ENCODE measurements at regions not wholly inside any gene's neighbourhood (a gene's known extent, or its start where the extent isn't known, plus 50 kb on each side); places are given as distances from the start of the nearest gene placed in this dataset.

DNA sequence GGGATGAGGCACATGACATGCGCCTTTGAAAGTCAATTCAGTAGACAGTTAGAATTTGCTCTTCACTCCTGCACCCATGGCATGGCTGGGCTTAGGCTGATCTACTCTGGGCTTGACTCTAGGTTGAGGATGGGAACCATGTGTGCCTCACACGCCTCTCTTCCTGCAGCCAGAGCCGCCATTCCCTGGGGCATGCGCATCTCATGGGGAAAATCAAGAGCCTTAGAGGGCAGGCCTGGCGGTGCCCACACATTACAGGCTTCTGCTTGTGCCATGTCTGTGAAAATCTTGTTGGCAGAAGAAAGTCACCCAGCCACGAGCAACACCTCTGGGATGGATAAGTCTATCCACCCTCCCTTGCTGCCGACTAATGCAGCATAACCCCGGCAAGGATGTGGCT, 808.5 kb downstream of the CDH9 start (continued):
- TF ChIP-seq ZNF592 (IDR thresholded peaks at IDR 0.05): no peak
- no peak for TF ChIP-seq CBX3 (IDR thresholded peaks at IDR 0.05; ENCODE audit: borderline replicate concordance, low read depth)
- no peak for TF ChIP-seq IKZF1 (conservative IDR thresholded peaks at IDR 0.05)

GRCh38 chr5:26227245-26227644, 811.1 kb downstream of the CDH9 start:
- Histone ChIP-seq H3K9me3 (replicated peaks; ENCODE audit: control insufficient read depth, insufficient read depth, low read length) (no peaks in the 10 kb centered on the region), H3K36me3 (ENCODE audit: control insufficient read depth in 2 of 2, insufficient read depth in 2 of 2, low read length in 1 of 2) (no peaks in the 10 kb centered on the region), H3K9ac (ENCODE audit: control insufficient read depth, insufficient read depth, low read length) (no peak overlapping the region), H4K20me1 (ENCODE audit: control insufficient read depth, insufficient read depth) (no peaks in the 10 kb centered on the region), H3K27ac (ENCODE audit: control insufficient read depth, insufficient read depth) (no peak overlapping the region), H3K4me1 (ENCODE audit: control insufficient read depth, insufficient read depth, low read length) (no peaks in the 10 kb centered on the region), H2AFZ (ENCODE audit: control insufficient read depth, low read depth, low read length) (no peak overlapping the region), H3K27me3 (replicated peaks in 1 of 2; ENCODE audit: control insufficient read depth in 2 of 2, insufficient read depth in 2 of 2, low read length in 1 of 2) (no peaks in the 10 kb centered on the region), H3K79me2 (ENCODE audit: control insufficient read depth, insufficient read depth, low read length) (no peaks in the 10 kb centered on the region), H3K4me3 (no peak overlapping the region), H3K4me2 (ENCODE audit: control insufficient read depth, insufficient read depth) (no peak overlapping the region)
- intact Hi-C loops (cut with micrococcal nuclease; ENCODE audit: unreplicated experiment) (no loop called here), in situ Hi-C loops (cut with MboI) (no loop called here)
- CTCF ChIA-PET: no interaction called here
- no TSS peak for BruUV-seq (replicated peaks)
- FAIRE-seq: no peak
- DNase-seq (ENCODE audit: low read depth, low spot score): no peak
- RAD21 ChIA-PET (ENCODE audit: unreplicated experiment): no interaction called here
- SMC1A ChIA-PET (ENCODE audit: uncharacterized antibody, unreplicated experiment): interaction anchor here (1.2 to 2.0 kb wide), 2 partner anchors 10 kb away, joined by 3 to 8 read pairs; no protein-coding TSS in a partner anchor
- 16% methylated on average over 6 of the region's 6 CpGs for WGBS (ENCODE audit: insufficient coverage, insufficient replicate concordance, low lambda C conversion rate, missing lambda C conversion rate)
- POLR2A ChIA-PET: interaction anchor here (0.6 kb wide), 1 partner anchor 15 kb away, joined by 3 read pairs; no protein-coding TSS in a partner anchor
- TF ChIP-seq BHLHE40 (IDR thresholded peaks at IDR 0.05; ENCODE audit: borderline replicate concordance in 1 of 2, low read depth in 2 of 2, low read length in 1 of 2) (no peak), TCF7 (IDR thresholded peaks at IDR 0.05; ENCODE audit: borderline replicate concordance) (no peak), EGR1 (IDR thresholded peaks at IDR 0.05; ENCODE audit: borderline replicate concordance in 1 of 2, low read depth in 2 of 2, low read length in 2 of 2) (no peak), EP300 (IDR thresholded peaks at IDR 0.05; ENCODE audit: borderline replicate concordance in 1 of 2, control insufficient read depth in 1 of 2, low read depth in 2 of 2, low read length in 2 of 2) (no peak), FOXK2 (IDR thresholded peaks at IDR 0.05) (no peak), ZZZ3 (IDR thresholded peaks at IDR 0.05; ENCODE audit: control insufficient read depth, insufficient read length, low read depth) (no peak), EZH2 (IDR thresholded peaks at IDR 0.05; ENCODE audit: borderline replicate concordance, control insufficient read depth, low read depth, low read length) (no peak)
- TF ChIP-seq, protein P1, sequence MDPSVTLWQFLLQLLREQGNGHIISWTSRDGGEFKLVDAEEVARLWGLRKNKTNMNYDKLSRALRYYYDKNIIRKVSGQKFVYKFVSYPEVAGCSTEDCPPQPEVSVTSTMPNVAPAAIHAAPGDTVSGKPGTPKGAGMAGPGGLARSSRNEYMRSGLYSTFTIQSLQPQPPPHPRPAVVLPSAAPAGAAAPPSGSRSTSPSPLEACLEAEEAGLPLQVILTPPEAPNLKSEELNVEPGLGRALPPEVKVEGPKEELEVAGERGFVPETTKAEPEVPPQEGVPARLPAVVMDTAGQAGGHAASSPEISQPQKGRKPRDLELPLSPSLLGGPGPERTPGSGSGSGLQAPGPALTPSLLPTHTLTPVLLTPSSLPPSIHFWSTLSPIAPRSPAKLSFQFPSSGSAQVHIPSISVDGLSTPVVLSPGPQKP (IDR thresholded peaks at IDR 0.05; ENCODE audit: low read depth, low read length): no peak
- TF ChIP-seq, protein P2, sequence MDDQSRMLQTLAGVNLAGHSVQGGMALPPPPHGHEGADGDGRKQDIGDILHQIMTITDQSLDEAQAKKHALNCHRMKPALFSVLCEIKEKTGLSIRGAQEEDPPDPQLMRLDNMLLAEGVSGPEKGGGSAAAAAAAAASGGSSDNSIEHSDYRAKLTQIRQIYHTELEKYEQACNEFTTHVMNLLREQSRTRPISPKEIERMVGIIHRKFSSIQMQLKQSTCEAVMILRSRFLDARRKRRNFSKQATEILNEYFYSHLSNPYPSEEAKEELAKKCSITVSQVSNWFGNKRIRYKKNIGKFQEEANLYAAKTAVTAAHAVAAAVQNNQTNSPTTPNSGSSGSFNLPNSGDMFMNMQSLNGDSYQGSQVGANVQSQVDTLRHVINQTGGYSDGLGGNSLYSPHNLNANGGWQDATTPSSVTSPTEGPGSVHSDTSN (IDR thresholded peaks at IDR 0.05; ENCODE audit: insufficient replicate concordance, low read depth, low read length): no peak
- no peak for ATAC-seq
